ENCODE measurements at regions not wholly inside any gene's neighbourhood (a gene's known extent, or its start where the extent isn't known, plus 50 kb on each side); places are given as distances from the start of the nearest gene placed in this dataset.
A peak's percentile ranks its signal among the peaks of the same experiment; 100 is the strongest.

DNA sequence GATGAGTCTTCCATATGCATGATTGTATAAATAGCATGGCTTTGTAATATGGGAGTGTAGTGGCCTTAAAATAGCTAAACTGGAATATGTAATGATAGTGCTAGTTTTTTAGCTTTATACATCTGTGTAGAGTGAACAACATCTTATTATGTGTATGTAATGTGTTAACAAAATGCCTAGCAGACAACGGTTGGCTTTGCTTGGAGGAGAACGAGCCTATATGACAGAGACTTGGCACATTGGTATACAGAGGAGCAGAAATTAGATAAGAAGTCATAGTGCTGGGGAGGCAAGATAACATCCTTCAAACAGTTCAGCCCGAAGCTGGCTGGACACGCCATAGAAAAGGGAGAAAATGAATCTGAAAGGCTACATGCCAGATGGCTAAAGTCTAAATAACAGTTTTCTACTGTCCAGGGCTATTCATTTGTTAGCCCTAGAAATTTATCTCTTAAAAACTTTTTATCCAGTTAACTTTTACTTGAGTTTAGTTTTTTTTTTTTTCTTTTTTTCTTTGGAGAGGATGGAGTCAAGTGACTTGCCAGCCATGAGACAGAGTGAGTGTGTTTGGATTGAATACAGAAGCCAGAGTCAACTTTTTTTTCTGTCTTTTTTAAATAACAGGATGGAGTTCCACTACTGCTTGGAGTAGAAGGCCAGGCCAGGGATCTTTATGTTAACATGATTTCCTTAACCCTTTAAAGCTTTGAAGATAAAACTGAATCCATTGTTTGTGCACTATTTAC, 214.4 kb upstream of the ACTBL2 start:
- no peak overlapping the region for H3K27ac ChIP-seq
- no peak for TF ChIP-seq ZFX (IDR thresholded peaks at IDR 0.05; ENCODE audit: borderline replicate concordance)
- TF ChIP-seq, protein P1, sequence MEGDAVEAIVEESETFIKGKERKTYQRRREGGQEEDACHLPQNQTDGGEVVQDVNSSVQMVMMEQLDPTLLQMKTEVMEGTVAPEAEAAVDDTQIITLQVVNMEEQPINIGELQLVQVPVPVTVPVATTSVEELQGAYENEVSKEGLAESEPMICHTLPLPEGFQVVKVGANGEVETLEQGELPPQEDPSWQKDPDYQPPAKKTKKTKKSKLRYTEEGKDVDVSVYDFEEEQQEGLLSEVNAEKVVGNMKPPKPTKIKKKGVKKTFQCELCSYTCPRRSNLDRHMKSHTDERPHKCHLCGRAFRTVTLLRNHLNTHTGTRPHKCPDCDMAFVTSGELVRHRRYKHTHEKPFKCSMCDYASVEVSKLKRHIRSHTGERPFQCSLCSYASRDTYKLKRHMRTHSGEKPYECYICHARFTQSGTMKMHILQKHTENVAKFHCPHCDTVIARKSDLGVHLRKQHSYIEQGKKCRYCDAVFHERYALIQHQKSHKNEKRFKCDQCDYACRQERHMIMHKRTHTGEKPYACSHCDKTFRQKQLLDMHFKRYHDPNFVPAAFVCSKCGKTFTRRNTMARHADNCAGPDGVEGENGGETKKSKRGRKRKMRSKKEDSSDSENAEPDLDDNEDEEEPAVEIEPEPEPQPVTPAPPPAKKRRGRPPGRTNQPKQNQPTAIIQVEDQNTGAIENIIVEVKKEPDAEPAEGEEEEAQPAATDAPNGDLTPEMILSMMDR (IDR thresholded peaks at IDR 0.05), result no peak

DNA sequence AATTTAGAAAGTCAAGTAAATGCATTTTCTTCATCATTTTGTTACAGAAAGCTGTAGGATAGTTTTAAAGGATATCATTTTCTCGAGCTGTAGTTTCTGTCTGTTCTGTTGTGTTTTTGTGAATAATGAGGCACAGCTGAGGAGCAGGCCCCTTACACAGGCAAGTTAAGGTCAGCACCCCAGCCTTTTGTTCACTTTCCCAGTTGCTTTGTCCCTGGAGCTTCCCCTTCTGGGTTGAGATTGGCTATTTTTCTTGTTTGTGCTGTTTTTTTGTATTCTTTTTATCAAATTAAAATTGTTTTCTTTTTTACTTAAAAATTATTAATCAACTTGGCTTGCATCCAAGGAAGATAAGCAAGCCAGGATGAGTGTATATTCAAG, 213.8 kb upstream of the ACTBL2 start:
- TF ChIP-seq, protein P1 (IDR thresholded peaks at IDR 0.05), result no peak
- no peak for TF ChIP-seq ZFX (IDR thresholded peaks at IDR 0.05; ENCODE audit: borderline replicate concordance)
- H3K27ac ChIP-seq, result no peak overlapping the region

DNA sequence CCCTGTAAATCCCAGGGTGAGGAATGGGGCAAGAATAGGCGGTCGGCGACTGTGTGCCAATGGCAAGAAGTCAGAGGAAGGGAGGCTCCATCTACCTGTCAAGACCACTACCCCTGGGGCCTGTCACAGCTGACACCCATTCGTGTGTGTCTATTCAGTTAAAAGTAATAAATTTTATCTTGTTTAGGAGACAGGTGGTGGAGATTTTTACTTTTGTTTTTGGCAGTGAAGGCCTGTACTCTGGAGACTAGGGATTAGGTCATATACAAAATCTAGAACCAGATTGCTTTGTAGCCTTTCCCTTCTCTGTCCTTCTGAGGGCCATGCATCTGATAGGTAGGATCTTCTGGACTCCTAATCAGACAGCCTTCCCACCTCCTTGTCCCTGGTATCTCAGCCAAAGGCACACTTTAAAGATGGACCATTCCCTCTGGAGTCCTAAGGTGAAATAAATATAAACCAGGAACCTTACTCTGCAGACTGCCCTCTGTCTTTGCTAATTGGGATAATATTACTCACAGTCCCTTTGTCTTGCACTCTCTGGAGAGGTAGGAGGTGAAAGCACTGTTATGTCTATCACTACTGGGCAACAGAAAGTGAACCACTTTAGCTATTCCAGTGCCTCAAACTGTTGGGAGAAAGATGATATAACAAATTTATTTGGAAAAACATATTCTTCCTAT, 213.2 kb upstream of the ACTBL2 start:
- TF ChIP-seq, protein P1 (IDR thresholded peaks at IDR 0.05), result 0 out of 2 replicates have a peak, but pooled peaks have one; percentile 3
- no peak for TF ChIP-seq ZFX (IDR thresholded peaks at IDR 0.05; ENCODE audit: borderline replicate concordance)
- H3K27ac ChIP-seq, result no peak overlapping the region

DNA sequence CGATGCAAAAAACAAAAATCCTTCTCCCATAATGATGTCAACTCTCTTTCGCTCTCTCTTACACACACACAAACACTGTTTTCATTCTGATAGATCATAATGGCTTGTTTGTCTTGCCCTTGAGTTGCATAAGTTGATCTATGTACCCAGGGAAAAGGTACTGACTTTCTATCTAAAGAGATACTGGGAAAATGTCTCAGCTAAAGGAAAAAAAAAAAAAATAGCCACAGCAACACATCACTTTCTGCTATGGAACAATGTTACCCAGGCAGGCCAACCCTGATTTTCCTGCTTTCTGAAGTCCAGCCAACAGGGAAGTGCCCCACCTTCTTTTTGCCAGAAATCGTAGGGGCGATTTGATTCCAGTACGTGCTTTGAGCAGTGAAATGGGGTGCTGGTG, 212.6 kb upstream of the ACTBL2 start:
- H3K27ac ChIP-seq, result no peak overlapping the region
- TF ChIP-seq, protein P1 (IDR thresholded peaks at IDR 0.05), result no peak
- TF ChIP-seq ZFX (IDR thresholded peaks at IDR 0.05; ENCODE audit: borderline replicate concordance), result no peak

DNA sequence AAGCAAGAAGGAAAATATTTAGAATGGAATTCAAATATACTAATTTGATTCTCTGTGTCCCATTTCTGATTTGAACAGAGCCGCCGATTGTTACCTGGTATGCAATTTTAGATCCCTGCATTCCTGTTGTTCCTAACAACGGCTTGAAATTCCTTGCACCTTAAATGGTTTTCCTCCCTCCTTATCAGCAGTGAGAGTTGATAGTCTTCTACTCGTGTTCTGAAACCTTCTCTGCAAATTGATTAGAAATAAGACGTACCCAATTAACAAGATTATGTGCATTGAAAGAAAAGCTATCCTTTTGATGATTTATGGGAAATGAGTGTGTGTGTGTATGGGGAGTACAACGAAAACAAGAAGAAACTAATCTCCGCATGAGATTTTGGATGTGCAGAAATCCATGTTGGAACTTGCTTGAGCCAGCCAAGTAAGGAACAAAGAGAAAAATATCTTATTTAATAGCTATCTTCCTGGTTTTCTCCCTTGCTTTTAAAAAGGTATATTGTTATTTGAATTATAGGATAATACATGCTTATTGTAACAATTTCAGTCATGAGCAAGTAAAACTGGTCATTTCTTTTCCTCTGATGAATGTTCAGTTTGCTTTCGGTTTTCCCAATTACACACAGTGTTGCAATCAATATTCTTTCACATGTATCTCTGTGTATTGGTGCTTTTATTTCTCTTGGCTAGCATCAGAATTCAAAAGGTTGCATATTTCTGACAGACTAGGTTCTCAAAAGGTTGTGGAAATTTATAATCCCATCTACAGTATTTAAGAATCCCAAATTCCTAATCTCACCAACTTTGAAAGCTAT, 211.1 kb upstream of the ACTBL2 start:
- H3K27ac ChIP-seq, result no peak overlapping the region
- TF ChIP-seq, protein P1 (IDR thresholded peaks at IDR 0.05), result no peak
- no peak for TF ChIP-seq ZFX (IDR thresholded peaks at IDR 0.05; ENCODE audit: borderline replicate concordance)

DNA sequence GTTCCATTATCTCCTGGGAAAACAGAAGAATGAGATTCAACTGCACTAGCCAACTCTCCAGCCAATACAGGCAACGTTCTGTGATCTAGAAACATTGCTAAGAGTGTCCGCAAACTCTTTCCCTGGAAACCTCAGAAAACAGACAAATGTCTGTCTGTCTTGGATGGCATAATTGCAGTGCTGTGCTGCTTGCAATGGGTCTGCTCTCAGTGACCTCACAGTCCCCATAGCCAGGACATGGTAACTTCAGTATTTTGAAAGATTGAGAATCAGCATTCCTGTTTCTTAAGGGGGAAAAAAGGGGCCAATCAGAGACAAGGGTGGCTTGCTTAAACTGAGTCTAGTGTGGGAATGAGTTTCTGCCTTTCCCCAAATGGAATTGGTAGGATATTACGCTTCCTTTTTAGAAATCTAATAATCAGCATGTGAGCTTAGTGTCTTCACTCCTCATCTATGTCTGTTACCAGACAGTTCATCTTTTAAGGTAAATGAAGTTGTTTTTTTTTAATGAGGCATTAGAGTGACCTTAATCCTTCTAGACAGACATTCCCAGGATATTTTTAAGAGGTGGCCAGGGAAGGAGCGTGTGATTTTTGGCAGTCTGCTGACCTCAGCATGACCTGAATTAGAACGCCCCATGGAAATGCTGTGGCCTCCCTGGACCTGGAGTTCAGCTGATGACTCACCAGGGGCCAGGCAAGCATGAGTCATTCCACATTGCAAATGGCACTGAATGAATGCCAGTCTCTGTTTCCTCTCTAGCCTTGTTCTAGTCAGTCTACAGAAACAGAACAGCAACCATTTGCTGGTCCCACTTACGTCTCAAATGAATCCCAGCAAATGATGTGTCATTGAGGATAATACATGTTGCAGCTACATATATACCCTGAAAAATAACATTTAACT, 210.2 kb upstream of the ACTBL2 start:
- H3K27ac ChIP-seq, result no peak overlapping the region

More for the DNA sequence above, 210.2 kb upstream of the ACTBL2 start:
- no peak for TF ChIP-seq ZFX (IDR thresholded peaks at IDR 0.05; ENCODE audit: borderline replicate concordance)
- TF ChIP-seq, protein P1 (IDR thresholded peaks at IDR 0.05), result no peak

All from 22Rv1 (cell line).